ENCODE measurements at regions not wholly inside any gene's neighbourhood (a gene's known extent, or its start where the extent isn't known, plus 50 kb on each side); places are given as distances from the start of the nearest gene placed in this dataset.

- TF ChIP-seq CTCF (IDR thresholded peaks at IDR 0.05): no peak
- no peak for TF ChIP-seq POLR2A (IDR thresholded peaks at IDR 0.05)
Observed at GRCh38 chr6:101018157-101018556, 137.0 kb upstream of the ASCC3 start.

Measured in right lobe of liver (tissue), 4 donors.